ENCODE measurements at regions not wholly inside any gene's neighbourhood (a gene's known extent, or its start where the extent isn't known, plus 50 kb on each side); places are given as distances from the start of the nearest gene placed in this dataset.

DNA sequence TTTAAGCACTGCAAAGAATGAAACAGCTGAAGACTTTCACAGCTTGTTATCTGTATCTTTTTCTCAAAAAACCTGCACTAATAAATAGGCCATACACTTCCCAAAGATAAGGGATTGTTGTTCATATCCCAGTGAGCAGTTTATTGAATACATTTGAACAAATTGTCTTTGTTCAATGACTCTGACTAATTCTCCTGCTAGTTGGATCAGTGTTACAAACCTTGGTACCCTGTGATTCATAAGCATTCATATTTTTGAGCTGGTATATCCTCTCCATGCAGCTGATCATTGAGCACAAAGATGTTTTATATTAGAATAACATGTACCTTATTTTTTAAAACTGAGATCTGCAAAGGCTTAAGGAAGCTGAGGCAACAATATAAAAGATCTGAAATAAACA, 58.9 kb upstream of the FSCB start:
- TF ChIP-seq SUZ12 (IDR thresholded peaks at IDR 0.05; ENCODE audit: extremely low read depth, insufficient read depth, insufficient read length) (no peak), YY1 (IDR thresholded peaks at IDR 0.05; ENCODE audit: insufficient read depth, insufficient read length) (no peak), ZNF274 (IDR thresholded peaks at IDR 0.05; ENCODE audit: low read depth, low read length) (no peak)

Measured in NT2/D1 (cell line).